Superior temporal gyrus (tissue), 1 donor: ENCODE measurements at regions not wholly inside any gene's neighbourhood (a gene's known extent, or its start where the extent isn't known, plus 50 kb on each side); places are given as distances from the start of the nearest gene placed in this dataset.
"Not testable (repeated sequence)": the region's sequence is repeated elsewhere in the genome, so short reads cannot be mapped to it uniquely, and the experiment has no call there.

Experiments
- DNase-seq: peaks from one replicate; pipeline ENCODE4 v3.0.0-alpha.2; 2016; ENCODE audit errors: extremely low spot score

GRCh38 chrX:148265829-148266228, 234.6 kb upstream of the AFF2 start:
- DNase-seq: no peak

DNA sequence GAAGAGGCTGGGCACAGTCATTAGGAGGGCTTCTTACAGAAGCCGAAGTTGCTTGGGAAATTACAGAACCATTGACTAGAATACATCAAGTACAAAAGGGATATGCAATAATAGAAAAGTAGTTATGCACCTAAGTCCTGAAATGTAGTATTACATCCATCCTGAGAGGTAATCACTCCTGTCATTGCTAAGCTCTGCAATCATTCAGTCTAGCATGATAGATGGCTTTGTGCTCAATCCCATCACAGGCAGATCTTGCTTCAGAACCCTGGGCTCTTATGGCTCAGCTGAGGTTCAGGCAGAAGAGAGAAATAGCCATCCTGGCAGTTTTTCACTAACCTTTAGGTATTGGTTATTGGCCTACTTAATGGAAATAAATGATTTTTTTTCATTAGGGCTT, 231.7 kb upstream of the AFF2 start:
- no peak for DNase-seq

- no peak for DNase-seq
These were observed 230.9 kb upstream of the AFF2 start for GRCh38 chrX:148269513-148269912.

DNA sequence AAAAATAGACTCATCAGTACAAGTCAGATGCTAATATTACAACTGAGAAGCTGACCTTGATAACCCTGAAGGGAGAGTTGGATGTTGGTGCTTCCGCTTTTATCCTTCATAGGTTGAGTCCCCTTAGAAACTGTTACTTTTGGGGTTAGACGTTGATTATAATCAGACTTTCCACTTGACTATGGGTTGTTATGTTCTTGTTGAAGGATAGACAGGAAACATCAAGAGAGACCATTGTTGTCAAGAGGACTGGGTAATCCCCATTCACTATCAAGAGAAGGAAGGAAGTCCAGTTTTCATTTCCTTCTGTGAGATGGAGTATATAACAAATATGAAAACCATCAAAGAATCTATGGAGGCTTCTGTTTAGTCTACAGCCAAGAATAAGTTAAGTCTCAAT, 229.9 kb upstream of the AFF2 start:
- DNase-seq: no peak

- DNase-seq: no peak
These were observed 229.2 kb upstream of the AFF2 start for GRCh38 chrX:148271263-148271662.

DNA sequence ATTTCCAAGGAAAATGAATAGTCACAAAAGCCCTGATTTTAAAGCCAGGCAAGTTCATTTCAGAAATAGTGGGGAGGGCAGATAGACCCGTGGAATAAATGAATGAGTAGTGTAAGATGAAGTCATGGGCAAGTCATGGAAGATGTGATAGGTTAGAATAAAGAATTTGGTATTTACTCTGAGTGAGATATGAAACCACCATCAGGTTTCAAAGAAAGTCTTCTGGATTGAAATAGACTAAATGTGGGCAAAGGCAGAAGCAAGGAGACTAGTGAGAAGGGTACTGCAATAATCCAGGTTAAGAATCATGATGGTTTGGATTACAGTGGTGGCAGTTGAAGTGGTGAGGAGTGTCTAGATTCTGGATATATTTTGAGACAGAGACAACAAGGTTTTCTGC, 218.5 kb upstream of the AFF2 start:
- no peak for DNase-seq

- no peak for DNase-seq
These were observed 217.9 kb upstream of the AFF2 start for GRCh38 chrX:148282504-148282903.

DNA sequence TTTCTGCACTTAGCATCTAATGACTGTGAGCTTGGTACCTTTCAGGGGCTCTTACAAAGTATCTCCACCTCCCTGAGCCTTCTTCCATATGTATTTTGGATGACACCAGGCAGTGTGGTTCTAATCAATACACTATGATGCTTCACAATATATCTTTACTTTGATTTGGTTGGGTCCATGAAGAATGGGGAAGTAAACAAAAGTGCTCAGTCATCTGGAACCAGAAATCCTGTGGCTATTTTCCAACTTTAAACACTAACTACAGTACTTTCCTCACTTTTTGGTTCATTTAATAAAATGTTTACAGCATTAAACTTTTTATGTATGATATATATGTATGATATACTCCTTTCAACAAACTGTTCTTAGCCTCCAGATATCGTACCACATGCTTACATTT, 216.4 kb upstream of the AFF2 start:
- no peak for DNase-seq

- DNase-seq: no peak
These were observed 215.6 kb upstream of the AFF2 start for GRCh38 chrX:148284821-148285220.

GRCh38 chrX:148288451-148288850, 212.0 kb upstream of the AFF2 start:
- no peak for DNase-seq

DNA sequence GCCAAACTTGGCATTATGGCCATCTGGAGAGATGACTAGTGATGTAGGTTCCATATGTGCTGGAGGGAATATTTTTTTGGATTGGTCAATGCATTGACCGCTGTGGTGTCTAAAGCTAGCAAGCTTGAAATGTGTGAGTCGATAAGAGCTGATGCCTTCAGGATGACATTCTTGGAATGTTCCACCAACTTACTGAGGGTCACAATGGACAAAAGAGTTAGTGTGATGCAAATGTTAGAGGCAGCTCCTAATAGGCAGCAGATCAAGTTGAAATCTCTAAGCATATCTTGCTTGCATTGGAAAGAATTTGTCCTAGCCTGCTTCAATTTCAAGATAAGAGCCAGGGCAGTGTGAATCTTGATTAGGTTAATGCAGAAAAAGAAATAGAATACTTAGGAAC, 210.4 kb upstream of the AFF2 start:
- no peak for DNase-seq

DNA sequence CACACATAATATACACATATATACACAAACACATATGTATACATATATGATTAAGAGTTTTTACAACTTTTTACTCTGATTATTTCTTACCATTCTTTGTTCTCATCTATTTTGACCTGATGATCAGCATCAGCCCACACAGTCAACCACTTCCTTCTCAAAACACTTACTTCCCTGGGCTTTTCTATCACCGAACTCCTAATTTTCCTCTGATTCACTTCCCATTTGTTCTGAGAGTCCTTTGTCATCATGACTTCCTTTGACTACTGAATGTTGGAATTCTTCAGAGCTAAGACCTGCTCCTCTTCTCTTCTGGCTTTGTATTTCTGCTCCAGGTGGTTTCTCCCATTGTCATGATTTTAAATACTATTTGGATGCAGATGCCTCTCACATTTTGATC, 209.5 kb upstream of the AFF2 start:
- DNase-seq: no peak

GRCh38 chrX:148298737-148299136, 201.7 kb upstream of the AFF2 start:
- no peak for DNase-seq

- not testable (repeated sequence) for DNase-seq
These were observed 195.2 kb upstream of the AFF2 start for GRCh38 chrX:148305214-148305613.

DNA sequence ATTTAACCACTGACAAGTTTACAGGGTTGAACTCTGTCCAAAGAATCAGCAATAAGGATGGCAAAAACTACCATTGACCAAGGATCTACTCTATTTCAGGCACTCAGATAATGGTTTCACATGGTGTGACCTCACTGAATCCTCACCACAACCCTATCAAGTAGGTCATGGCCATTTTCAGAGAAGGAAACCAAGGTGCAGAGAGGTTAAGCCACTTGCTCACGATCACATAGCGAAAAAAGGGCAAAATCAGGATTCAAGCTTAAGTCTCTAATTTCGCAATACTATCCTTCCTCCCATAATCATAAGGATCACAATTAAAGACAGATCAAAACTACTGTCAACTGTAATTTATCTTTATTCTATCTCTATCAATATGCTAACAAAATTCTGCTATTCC, 191.0 kb upstream of the AFF2 start:
- DNase-seq: no peak

DNA sequence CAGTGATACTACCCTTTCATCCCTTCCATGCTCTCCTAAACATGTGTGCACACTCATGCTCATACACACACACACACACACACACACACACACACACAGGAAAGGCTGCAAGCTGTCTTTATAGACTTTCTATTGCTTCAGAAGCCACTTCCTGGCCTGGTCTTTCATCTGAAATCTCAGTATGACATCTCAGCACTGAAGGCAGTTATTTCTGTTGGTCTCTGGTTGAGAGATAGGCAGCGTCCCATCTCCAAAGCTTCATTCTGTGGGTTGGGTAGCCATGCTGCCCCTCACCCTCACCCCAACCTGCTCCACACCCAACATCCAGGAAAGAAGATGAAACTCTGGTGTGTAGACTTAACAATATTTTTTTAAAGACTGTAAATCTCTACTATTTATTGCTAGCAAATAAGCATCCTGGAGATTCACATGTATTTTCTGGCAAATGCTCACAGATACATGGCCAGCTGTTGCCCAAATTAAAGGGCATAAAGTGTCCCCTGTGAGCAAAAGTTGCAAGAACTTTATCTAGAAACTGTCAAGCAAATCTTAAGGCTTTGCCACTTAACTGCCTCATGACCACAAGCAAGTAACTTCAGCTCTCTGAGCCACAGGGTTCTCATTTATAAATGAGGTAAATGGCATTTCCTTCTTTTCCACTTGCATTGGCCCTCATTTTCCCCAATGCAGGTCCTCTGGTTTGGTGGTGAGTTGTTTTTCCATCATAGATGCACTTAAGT, 189.8 kb upstream of the AFF2 start:
- no peak for DNase-seq

DNA sequence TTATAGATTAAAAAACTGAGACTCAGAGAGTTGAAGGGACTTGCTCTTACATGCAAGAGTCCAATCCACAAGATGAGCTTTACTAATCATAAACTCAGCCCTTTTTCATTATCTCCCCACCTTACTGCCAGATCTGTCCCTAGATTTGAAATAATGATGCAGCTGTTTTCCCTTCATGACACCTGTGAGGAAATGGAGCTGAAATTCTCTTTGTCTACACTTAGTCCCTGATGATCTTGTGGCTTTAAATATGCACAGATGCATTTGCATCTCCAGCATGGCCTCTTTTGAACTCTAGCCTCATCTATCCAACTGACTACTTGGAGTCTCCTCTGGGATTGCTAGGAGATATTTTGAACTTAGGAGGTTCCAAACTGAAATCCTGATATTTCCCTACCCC, 188.9 kb upstream of the AFF2 start:
- DNase-seq: no peak

DNA sequence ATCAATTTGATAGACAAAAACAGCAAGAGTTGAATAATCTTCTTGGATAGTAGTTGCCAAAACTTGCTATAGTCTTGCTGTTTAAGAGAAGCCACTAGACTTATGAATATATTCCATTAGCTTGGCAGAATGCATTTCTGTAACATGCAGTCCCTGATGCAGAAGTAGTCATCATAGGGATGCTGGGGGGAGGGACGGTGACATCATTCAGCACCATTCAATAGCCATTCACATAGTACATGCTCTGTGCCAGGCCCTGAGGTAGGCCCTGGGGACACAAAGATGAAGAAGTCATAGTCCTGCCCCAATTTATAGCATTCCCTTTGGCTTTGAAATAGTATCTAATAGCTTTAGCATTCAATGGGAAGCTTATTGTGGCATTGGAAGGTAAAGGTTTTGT, 185.5 kb upstream of the AFF2 start:
- DNase-seq: peak; percentile 25

DNA sequence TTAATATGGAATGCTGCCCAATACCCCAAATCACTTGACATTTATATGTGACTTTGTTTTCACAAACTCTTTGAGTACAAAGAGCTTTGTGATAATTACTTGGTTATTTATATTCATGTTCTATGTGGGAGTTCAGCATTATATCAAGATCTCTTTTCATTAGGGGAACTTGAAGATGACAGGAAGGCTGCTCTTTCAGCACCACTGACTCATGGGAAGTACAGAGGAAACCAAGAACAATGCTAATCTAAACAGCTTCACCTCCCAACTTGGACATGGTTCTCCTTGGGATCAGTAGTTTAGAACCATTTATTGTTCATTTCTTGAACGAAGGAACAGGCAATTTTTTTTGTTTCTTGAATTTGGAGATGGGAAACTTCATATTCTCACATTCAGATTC, 184.0 kb upstream of the AFF2 start:
- no peak for DNase-seq

DNA sequence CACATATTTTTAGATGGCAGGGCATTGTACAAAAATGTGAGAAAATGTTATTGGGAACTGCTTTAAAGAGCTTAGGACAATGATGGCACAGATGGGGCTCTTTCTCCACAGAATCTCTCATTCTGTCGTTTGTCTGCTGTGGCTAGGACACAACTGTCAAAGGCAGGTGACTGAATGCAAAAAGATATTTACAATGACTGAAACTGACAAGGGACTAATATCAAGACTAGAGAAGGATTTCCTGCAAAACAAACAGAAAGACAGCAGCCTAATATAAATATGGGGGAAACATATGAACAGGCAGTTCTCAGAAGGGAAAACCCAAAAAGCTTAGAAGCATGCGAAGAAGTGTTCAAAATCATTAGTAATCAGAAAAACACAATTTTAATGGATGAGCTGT, 177.5 kb upstream of the AFF2 start:
- no peak for DNase-seq

DNA sequence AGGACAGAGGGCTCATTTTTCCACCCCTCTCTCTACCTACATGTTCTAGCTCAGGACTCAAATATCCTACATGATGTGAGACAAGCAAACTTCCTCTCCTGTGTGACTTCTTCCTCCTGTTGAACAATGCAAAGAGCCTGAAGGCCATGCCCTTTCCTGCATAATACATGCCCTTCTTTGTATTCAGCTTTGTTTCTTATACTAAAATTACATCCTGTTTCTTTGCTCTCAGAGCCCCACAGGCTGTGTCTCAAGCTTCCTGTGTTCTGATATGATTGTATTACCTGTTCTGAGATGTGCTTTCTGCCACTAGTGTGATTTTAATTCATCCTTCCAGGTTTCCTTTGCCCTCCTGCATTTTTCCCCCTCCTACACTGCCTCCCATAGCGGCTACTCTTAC, 166.4 kb upstream of the AFF2 start:
- no peak for DNase-seq

GRCh38 chrX:148337873-148338272, 162.5 kb upstream of the AFF2 start:
- no peak for DNase-seq

- DNase-seq: no peak
These were observed 145.5 kb upstream of the AFF2 start for GRCh38 chrX:148354916-148355315.

- DNase-seq: no peak
These were observed 138.8 kb upstream of the AFF2 start for GRCh38 chrX:148361641-148362040.
